GM18868 (cell line): ENCODE measurements at regions not wholly inside any gene's neighbourhood (a gene's known extent, or its start where the extent isn't known, plus 50 kb on each side); places are given as distances from the start of the nearest gene placed in this dataset.
"Not testable (repeated sequence)": the region's sequence is repeated elsewhere in the genome, so short reads cannot be mapped to it uniquely, and the experiment has no call there.

Source experiments
- ATAC-seq: cut with Tn5 transposase; IDR thresholded peaks from one replicate; pipeline ENCODE4 v1.9.1; 2021; ENCODE audit warnings: mild to moderate bottlenecking, moderate library complexity; ENCODE audit not compliant: unreplicated experiment

GRCh38 chr14:82872494-82872893, 1338.8 kb upstream of the SEL1L start:
- peak; percentile 70 for ATAC-seq

GRCh38 chr14:82878951-82879350, 1345.3 kb upstream of the SEL1L start:
- ATAC-seq: no peak

- no peak for ATAC-seq
Measured at GRCh38 chr14:82879949-82880535, 1346.4 kb upstream of the SEL1L start.

- no peak for ATAC-seq
Measured at GRCh38 chr14:82886670-82887069, 1353.0 kb upstream of the SEL1L start.

GRCh38 chr14:82889701-82890100, 1356.0 kb upstream of the SEL1L start:
- no peak for ATAC-seq

GRCh38 chr14:82896476-82896875, 1362.8 kb upstream of the SEL1L start:
- ATAC-seq: no peak

GRCh38 chr14:82897469-82898308, 1364.0 kb upstream of the SEL1L start:
- ATAC-seq: no peak

- ATAC-seq: no peak
Measured at GRCh38 chr14:82905762-82906161, 1372.1 kb upstream of the SEL1L start.

- ATAC-seq: no peak
Measured at GRCh38 chr14:82911930-82912329, 1378.3 kb upstream of the SEL1L start.

GRCh38 chr14:82913396-82913795, 1379.7 kb upstream of the SEL1L start:
- ATAC-seq: no peak

- ATAC-seq: no peak
Measured at GRCh38 chr14:82915381-82915780, 1381.7 kb upstream of the SEL1L start.

GRCh38 chr14:82935691-82936090, 1402.0 kb upstream of the SEL1L start:
- no peak for ATAC-seq

GRCh38 chr14:82951171-82951570, 1417.5 kb upstream of the SEL1L start:
- no peak for ATAC-seq

GRCh38 chr14:82963756-82964155, 1430.1 kb upstream of the SEL1L start:
- ATAC-seq: no peak

- ATAC-seq: no peak
Measured at GRCh38 chr14:82987502-82988124, 1454.0 kb upstream of the SEL1L start.

- ATAC-seq: not testable (repeated sequence)
Measured at GRCh38 chr14:82994547-82994946, 1460.9 kb upstream of the SEL1L start.

GRCh38 chr14:82999802-83000201, 1466.1 kb upstream of the SEL1L start:
- peak; percentile 56 for ATAC-seq

- ATAC-seq: no peak
Measured at GRCh38 chr14:83004456-83005006, 1470.9 kb upstream of the SEL1L start.

- ATAC-seq: no peak
Measured at GRCh38 chr14:83006121-83006670, 1472.5 kb upstream of the SEL1L start.

- ATAC-seq: not testable (repeated sequence)
Measured at GRCh38 chr14:83007052-83007451, 1473.4 kb upstream of the SEL1L start.

GRCh38 chr14:83007641-83008225, 1474.1 kb upstream of the SEL1L start:
- ATAC-seq: no peak
